GM23338 (cell line): ENCODE measurements at regions not wholly inside any gene's neighbourhood (a gene's known extent, or its start where the extent isn't known, plus 50 kb on each side); places are given as distances from the start of the nearest gene placed in this dataset.

Experiments used
- ATAC-seq: fragments of 200-7000 bp; cut with Tn5 transposase; 3 replicates; pipeline ENCODE4 v1.9.1; 2020
- DNase-seq: peaks from one replicate; pipeline ENCODE4 v3.0.0-alpha.2; 2015; ENCODE audit warnings: low spot score
- H2AFZ ChIP-seq: fragments of 200-600 bp; sonication (generic); 2 replicates; pipeline ENCODE4 v1.8.0; 2016; ENCODE audit warnings: antibody characterized with exemption, mild to moderate bottlenecking, moderate library complexity
- H3F3A ChIP-seq: fragments of 200-600 bp; sonication (generic); replicated peaks from 2 replicates; pipeline ENCODE4 v1.8.0; 2017; ENCODE audit warnings: antibody characterized with exemption, mixed run types, low read depth
- H3K27ac ChIP-seq: fragments of 200-600 bp; sonication (generic); 2 replicates; pipeline ENCODE4 v1.6.1; 2016; ENCODE audit warnings: low read depth
- H3K27me3 ChIP-seq: fragments of 200-600 bp; sonication (generic); 2 replicates; pipeline ENCODE4 v1.8.0; 2016; ENCODE audit warnings: mild to moderate bottlenecking, mixed run types, moderate library complexity; ENCODE audit not compliant: insufficient read depth
- H3K36me3 ChIP-seq: fragments of 200-600 bp; sonication (generic); 2 replicates; pipeline ENCODE4 v1.8.0; 2016; ENCODE audit warnings: mild to moderate bottlenecking; ENCODE audit not compliant: insufficient read depth
- H3K4me1 ChIP-seq: fragments of 200-600 bp; sonication (generic); 2 replicates; pipeline ENCODE4 v1.8.0; 2016; ENCODE audit warnings: mild to moderate bottlenecking, moderate library complexity; ENCODE audit not compliant: insufficient read depth
- H3K4me2 ChIP-seq: fragments of 200-600 bp; sonication (generic); 2 replicates; pipeline ENCODE4 v1.7.1; 2017; ENCODE audit warnings: mixed run types
- H3K4me3 ChIP-seq: fragments of 200-600 bp; sonication (generic); 2 replicates; pipeline ENCODE4 v1.6.1; 2016; ENCODE audit warnings: mixed run types
- H3K79me2 ChIP-seq: fragments of 200-600 bp; sonication (generic); replicated peaks from 2 replicates; pipeline ENCODE4 v1.8.0; 2017; ENCODE audit warnings: mild to moderate bottlenecking; ENCODE audit not compliant: insufficient read depth
- H3K9me2 ChIP-seq: fragments of 200-600 bp; sonication (generic); 2 replicates; pipeline ENCODE4 v1.8.0; 2017; ENCODE audit not compliant: insufficient read depth
- H4K20me1 ChIP-seq: fragments of 200-600 bp; sonication (generic); replicated peaks from 2 replicates; pipeline ENCODE4 v1.8.0; 2017; ENCODE audit warnings: mild to moderate bottlenecking; ENCODE audit not compliant: insufficient read depth
- H3K27ac Mint-ChIP-seq: 2 replicates; pipeline ENCODE4 v1.8.0; 2020; ENCODE audit warnings: inconsistent platforms, mild to moderate bottlenecking, moderate library complexity, mixed read lengths
- H3K27me3 Mint-ChIP-seq: 3 replicates; pipeline ENCODE4 v1.8.0; 2022; ENCODE audit warnings: low read depth, mild to moderate bottlenecking, moderate library complexity, mixed read lengths, inconsistent platforms; ENCODE audit not compliant: insufficient read depth, poor library complexity
- H3K36me3 Mint-ChIP-seq: 3 replicates; pipeline ENCODE4 v1.8.0; 2021; ENCODE audit warnings: low read depth, mild to moderate bottlenecking, inconsistent platforms, moderate library complexity, mixed read lengths
- H3K4me1 Mint-ChIP-seq: 3 replicates; pipeline ENCODE4 v1.8.0; 2020; ENCODE audit warnings: mild to moderate bottlenecking, inconsistent platforms, mixed read lengths
- H3K4me3 Mint-ChIP-seq: 3 replicates; pipeline ENCODE4 v1.8.0; 2021; ENCODE audit warnings: moderate library complexity, mild to moderate bottlenecking, inconsistent platforms, mixed read lengths
- H3K9me3 Mint-ChIP-seq: 3 replicates; pipeline ENCODE4 v1.8.0; 2020; ENCODE audit warnings: moderate library complexity, mild to moderate bottlenecking, inconsistent platforms, mixed read lengths
- CREB1 ChIP-seq: fragments of 250-450 bp; sonication (Bioruptor Pico); IDR thresholded peaks from 2 replicates; pipeline ENCODE4 v1.5.0; 2020; ENCODE audit warnings: low read depth, mild to moderate bottlenecking, moderate library complexity
- CTCF ChIP-seq, 2 experiments: fragments of 200-600 bp in 1 of 2; sonication (generic) in 1 of 2; conservative IDR thresholded peaks; 2 replicates each; pipeline versions ENCODE4 v1.5.1 to v1.6.1; 2016 to 2017; ENCODE audit warnings: antibody characterized with exemption in 2 of 2, low read depth in 2 of 2, mild to moderate bottlenecking in 2 of 2, moderate library complexity in 1 of 2
- EZH2 ChIP-seq: fragments of 200-600 bp; sonication (generic); IDR thresholded peaks from one replicate; pipeline ENCODE4 v1.8.0; 2017; ENCODE audit warnings: antibody characterized with exemption, mild to moderate bottlenecking, low read depth; ENCODE audit not compliant: unreplicated experiment
- EZH2phosphoT487 ChIP-seq: fragments of 200-600 bp; sonication (generic); IDR thresholded peaks from one replicate; pipeline ENCODE4 v1.8.1; 2018; ENCODE audit warnings: antibody characterized with exemption; ENCODE audit not compliant: unreplicated experiment
- JUNB ChIP-seq: IDR thresholded peaks from one replicate; pipeline ENCODE4 v1.6.1; 2016; ENCODE audit warnings: antibody characterized with exemption; ENCODE audit not compliant: unreplicated experiment
- NANOG ChIP-seq: IDR thresholded peaks from 2 replicates; pipeline ENCODE4 v1.6.1; 2016; ENCODE audit warnings: antibody characterized with exemption, borderline replicate concordance
- POLR2AphosphoS5 ChIP-seq: IDR thresholded peaks from 2 replicates; pipeline ENCODE4 v1.6.1; 2016; ENCODE audit warnings: antibody characterized with exemption, low read depth
- REST ChIP-seq: IDR thresholded peaks from one replicate; pipeline ENCODE4 v1.6.1; 2018; ENCODE audit warnings: antibody characterized with exemption; ENCODE audit not compliant: unreplicated experiment
- STAT1 ChIP-seq: IDR thresholded peaks from one replicate; pipeline ENCODE4 v1.6.1; 2016; ENCODE audit warnings: antibody characterized with exemption; ENCODE audit not compliant: unreplicated experiment
- TF ChIP-seq, protein P1 (sequence below): fragments of 250-450 bp; sonication (Bioruptor Pico); IDR thresholded peaks from 2 replicates; pipeline ENCODE4 v1.5.0; 2020; ENCODE audit warnings: mild to moderate bottlenecking, moderate library complexity

DNA sequence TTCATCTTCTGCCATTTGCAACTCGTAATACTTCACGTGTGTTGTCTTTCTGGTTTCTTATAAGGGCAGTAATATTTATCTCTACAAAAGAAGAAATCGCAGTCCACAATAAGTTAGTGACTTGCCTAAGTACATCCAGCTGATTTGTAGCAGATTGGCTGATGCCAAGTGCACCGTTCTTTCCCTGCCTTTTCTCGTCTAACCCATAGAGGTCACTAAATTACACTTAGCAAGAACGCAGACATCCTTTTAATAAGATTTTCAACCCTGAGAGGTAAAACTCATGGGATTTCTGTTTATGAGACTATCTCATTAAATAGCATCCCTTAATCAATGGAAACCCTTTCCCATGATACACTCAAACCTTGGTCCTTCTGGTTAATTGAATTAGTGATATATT, 408.6 kb upstream of the ACTRT1 start:
- Mint-ChIP-seq H3K27ac (no peak overlapping the region), H3K4me3 (no peak overlapping the region), H3K36me3 (no peaks in the 10 kb centered on the region; the same call in 2 of the 3 replicates), H3K9me3 (peaks cover 3% of the 10 kb centered on the region; the same call in 2 of the 3 replicates), H3K4me1 (no peaks in the 10 kb centered on the region), H3K27me3 (no peaks in the 10 kb centered on the region)
- no peaks in the 10 kb centered on the region for H3K79me2 ChIP-seq
- no peak overlapping the region for H3K4me2 ChIP-seq
- peak; percentile 36 for DNase-seq
- ATAC-seq: peak; percentile 40; the same call in 2 of the 3 replicates
- H3K27me3 ChIP-seq: no peaks in the 10 kb centered on the region
- no peaks in the 10 kb centered on the region for H4K20me1 ChIP-seq
- H2AFZ ChIP-seq: no peak overlapping the region
- H3F3A ChIP-seq: no peaks in the 10 kb centered on the region
- no peaks in the 10 kb centered on the region for H3K4me1 ChIP-seq
- TF ChIP-seq CREB1 (CRISPR knock-in tag) (no peak), CTCF (conservative IDR thresholded peaks at IDR 0.05; ENCODE audit: low read depth in 2 of 2) (peak; percentile 43 to 46)
- no peak overlapping the region for H3K4me3 ChIP-seq
- no peaks in the 10 kb centered on the region for H3K36me3 ChIP-seq
- H3K27ac ChIP-seq: no peak overlapping the region
- H3K9me2 ChIP-seq: no peaks in the 10 kb centered on the region

- Histone ChIP-seq H3K4me2 (no peak overlapping the region), H3K79me2 (no peaks in the 10 kb centered on the region), H4K20me1 (no peaks in the 10 kb centered on the region), H3K27ac (no peak overlapping the region), H3K4me1 (no peaks in the 10 kb centered on the region), H2AFZ (no peak overlapping the region), H3K9me2 (no peaks in the 10 kb centered on the region), H3K27me3 (no peaks in the 10 kb centered on the region), H3K4me3 (no peak overlapping the region), H3F3A (no peaks in the 10 kb centered on the region), H3K36me3 (no peaks in the 10 kb centered on the region)
- no peak overlapping the region for H3K4me3 Mint-ChIP-seq
- ATAC-seq (no peak), DNase-seq (no peak)
- peaks cover 17% of the 10 kb centered on the region; the same call in 2 of the 3 replicates for H3K9me3 Mint-ChIP-seq
- no peak overlapping the region for H3K27ac Mint-ChIP-seq
- no peaks in the 10 kb centered on the region for H3K4me1 Mint-ChIP-seq
- no peaks in the 10 kb centered on the region for H3K27me3 Mint-ChIP-seq
- H3K36me3 Mint-ChIP-seq: peaks cover 15% of the 10 kb centered on the region; the same call in 2 of the 3 replicates
- TF ChIP-seq, protein P1, sequence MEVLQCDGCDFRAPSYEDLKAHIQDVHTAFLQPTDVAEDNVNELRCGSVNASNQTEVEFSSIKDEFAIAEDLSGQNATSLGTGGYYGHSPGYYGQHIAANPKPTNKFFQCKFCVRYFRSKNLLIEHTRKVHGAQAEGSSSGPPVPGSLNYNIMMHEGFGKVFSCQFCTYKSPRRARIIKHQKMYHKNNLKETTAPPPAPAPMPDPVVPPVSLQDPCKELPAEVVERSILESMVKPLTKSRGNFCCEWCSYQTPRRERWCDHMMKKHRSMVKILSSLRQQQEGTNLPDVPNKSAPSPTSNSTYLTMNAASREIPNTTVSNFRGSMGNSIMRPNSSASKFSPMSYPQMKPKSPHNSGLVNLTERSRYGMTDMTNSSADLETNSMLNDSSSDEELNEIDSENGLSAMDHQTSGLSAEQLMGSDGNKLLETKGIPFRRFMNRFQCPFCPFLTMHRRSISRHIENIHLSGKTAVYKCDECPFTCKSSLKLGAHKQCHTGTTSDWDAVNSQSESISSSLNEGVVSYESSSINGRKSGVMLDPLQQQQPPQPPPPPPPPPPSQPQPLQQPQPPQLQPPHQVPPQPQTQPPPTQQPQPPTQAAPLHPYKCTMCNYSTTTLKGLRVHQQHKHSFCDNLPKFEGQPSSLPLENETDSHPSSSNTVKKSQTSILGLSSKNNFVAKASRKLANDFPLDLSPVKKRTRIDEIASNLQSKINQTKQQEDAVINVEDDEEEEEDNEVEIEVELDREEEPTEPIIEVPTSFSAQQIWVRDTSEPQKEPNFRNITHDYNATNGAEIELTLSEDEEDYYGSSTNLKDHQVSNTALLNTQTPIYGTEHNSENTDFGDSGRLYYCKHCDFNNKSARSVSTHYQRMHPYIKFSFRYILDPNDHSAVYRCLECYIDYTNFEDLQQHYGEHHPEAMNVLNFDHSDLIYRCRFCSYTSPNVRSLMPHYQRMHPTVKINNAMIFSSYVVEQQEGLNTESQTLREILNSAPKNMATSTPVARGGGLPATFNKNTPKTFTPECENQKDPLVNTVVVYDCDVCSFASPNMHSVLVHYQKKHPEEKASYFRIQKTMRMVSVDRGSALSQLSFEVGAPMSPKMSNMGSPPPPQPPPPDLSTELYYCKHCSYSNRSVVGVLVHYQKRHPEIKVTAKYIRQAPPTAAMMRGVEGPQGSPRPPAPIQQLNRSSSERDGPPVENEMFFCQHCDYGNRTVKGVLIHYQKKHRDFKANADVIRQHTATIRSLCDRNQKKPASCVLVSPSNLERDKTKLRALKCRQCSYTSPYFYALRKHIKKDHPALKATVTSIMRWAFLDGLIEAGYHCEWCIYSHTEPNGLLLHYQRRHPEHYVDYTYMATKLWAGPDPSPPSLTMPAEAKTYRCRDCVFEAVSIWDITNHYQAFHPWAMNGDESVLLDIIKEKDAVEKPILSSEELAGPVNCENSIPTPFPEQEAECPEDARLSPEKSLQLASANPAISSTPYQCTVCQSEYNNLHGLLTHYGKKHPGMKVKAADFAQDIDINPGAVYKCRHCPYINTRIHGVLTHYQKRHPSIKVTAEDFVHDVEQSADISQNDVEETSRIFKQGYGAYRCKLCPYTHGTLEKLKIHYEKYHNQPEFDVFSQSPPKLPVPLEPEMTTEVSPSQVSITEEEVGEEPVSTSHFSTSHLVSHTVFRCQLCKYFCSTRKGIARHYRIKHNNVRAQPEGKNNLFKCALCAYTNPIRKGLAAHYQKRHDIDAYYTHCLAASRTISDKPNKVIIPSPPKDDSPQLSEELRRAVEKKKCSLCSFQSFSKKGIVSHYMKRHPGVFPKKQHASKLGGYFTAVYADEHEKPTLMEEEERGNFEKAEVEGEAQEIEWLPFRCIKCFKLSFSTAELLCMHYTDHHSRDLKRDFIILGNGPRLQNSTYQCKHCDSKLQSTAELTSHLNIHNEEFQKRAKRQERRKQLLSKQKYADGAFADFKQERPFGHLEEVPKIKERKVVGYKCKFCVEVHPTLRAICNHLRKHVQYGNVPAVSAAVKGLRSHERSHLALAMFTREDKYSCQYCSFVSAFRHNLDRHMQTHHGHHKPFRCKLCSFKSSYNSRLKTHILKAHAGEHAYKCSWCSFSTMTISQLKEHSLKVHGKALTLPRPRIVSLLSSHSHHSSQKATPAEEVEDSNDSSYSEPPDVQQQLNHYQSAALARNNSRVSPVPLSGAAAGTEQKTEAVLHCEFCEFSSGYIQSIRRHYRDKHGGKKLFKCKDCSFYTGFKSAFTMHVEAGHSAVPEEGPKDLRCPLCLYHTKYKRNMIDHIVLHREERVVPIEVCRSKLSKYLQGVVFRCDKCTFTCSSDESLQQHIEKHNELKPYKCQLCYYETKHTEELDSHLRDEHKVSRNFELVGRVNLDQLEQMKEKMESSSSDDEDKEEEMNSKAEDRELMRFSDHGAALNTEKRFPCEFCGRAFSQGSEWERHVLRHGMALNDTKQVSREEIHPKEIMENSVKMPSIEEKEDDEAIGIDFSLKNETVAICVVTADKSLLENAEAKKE (CRISPR knock-in tag): no peak
- no peak for TF ChIP-seq JUNB
- TF ChIP-seq REST: no peak
- TF ChIP-seq POLR2AphosphoS5: no peak
- no peak for TF ChIP-seq EZH2
- TF ChIP-seq STAT1: no peak
- TF ChIP-seq EZH2phosphoT487: no peak
- no peak for TF ChIP-seq NANOG
- TF ChIP-seq CREB1 (CRISPR knock-in tag): no peak
Observed at GRCh38 chrX:128458888-128459287, 406.7 kb upstream of the ACTRT1 start.
